ENCODE measurements at regions not wholly inside any gene's neighbourhood (a gene's known extent, or its start where the extent isn't known, plus 50 kb on each side); places are given as distances from the start of the nearest gene placed in this dataset.

- TF ChIP-seq CTCF (IDR thresholded peaks at IDR 0.05) (no peak), POLR2A (IDR thresholded peaks at IDR 0.05) (no peak)
Observed at GRCh38 chr2:133666621-133667020, 98.4 kb upstream of the NCKAP5 start.
